ENCODE measurements at regions not wholly inside any gene's neighbourhood (a gene's known extent, or its start where the extent isn't known, plus 50 kb on each side); places are given as distances from the start of the nearest gene placed in this dataset.

GRCh38 chr6:49070411-49070810, 392.6 kb downstream of the MMUT start:
- DNase-seq (ENCODE audit: low spot score) = no peak
- no peak overlapping the region for H3K27ac ChIP-seq
- CTCF ChIA-PET = interaction anchor here (0.6 kb wide), 1 partner anchor 1103 kb away, joined by 3 read pairs; no protein-coding TSS in a partner anchor
- TF ChIP-seq CTCF (conservative IDR thresholded peaks at IDR 0.05; ENCODE audit: low read depth) = no peak
- POLR2A ChIA-PET (ENCODE audit: low non-redundant PET) = no interaction called here

- ChIA-PET POLR2A (ENCODE audit: low non-redundant PET) (no interaction called here), CTCF (no interaction called here)
- no peak overlapping the region for H3K27ac ChIP-seq
- TF ChIP-seq CTCF (conservative IDR thresholded peaks at IDR 0.05; ENCODE audit: low read depth) = no peak
- DNase-seq (ENCODE audit: low spot score) = peak; percentile 5
Observed at GRCh38 chr6:49054311-49054710, 408.7 kb downstream of the MMUT start.

GRCh38 chr6:49052901-49053300, 410.2 kb downstream of the MMUT start:
- CTCF ChIA-PET = no interaction called here
- DNase-seq (ENCODE audit: low spot score) = no peak
- no peak for TF ChIP-seq CTCF (conservative IDR thresholded peaks at IDR 0.05; ENCODE audit: low read depth)
- POLR2A ChIA-PET (ENCODE audit: low non-redundant PET) = no interaction called here
- H3K27ac ChIP-seq = no peak overlapping the region

- H3K27ac ChIP-seq = no peak overlapping the region
- no peak for DNase-seq (ENCODE audit: low spot score)
- no peak for TF ChIP-seq CTCF (conservative IDR thresholded peaks at IDR 0.05; ENCODE audit: low read depth)
- ChIA-PET POLR2A (ENCODE audit: low non-redundant PET) (no interaction called here), CTCF (interaction anchor here (0.6 kb wide), 2 partner anchors 233 to 367 kb away, joined by 3 to 4 read pairs; no protein-coding TSS in a partner anchor)
Observed at GRCh38 chr6:49051281-49051680, 411.8 kb downstream of the MMUT start.

- TF ChIP-seq CTCF (conservative IDR thresholded peaks at IDR 0.05; ENCODE audit: low read depth) = no peak
- CTCF ChIA-PET = interaction anchor here (0.6 kb wide), 1 partner anchor 233 kb away, joined by 3 read pairs; no protein-coding TSS in a partner anchor
- H3K27ac ChIP-seq = no peak overlapping the region
- no peak for DNase-seq (ENCODE audit: low spot score)
- POLR2A ChIA-PET (ENCODE audit: low non-redundant PET) = no interaction called here
Observed at GRCh38 chr6:49050584-49050983, 412.5 kb downstream of the MMUT start.

DNA sequence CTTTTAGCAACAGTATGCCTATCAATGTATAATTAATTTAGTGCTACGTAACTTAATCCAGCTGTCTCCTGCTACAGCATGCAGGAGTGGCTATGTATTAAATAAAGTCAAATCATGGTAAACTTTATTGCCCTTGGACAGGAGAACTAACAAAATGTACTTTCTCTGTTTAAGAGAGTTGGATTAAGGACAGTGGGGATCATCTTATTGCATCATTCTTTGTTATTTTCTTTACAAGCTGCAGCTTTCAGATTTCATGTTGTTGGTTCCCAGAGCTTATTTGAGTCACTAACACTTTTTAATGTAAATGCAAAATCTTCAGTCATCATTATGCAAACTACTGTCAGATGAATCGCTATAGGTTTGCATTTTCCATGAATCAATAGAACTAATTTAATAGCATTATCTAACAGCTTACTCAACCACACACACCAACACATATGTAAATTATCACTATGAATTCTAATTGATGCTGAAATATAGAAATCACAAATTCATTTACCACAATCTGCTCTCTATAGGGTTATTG, 424.7 kb downstream of the MMUT start:
- POLR2A ChIA-PET (ENCODE audit: low non-redundant PET) = no interaction called here
- TF ChIP-seq CTCF (conservative IDR thresholded peaks at IDR 0.05; ENCODE audit: low read depth) = no peak
- CTCF ChIA-PET = no interaction called here
- no peak for DNase-seq (ENCODE audit: low spot score)
- no peak overlapping the region for H3K27ac ChIP-seq

Measured in RWPE1 (cell line).